NCI-H82 treated with DMSO at 0.1 percent for 48 hours (cell line): ENCODE measurements at regions not wholly inside any gene's neighbourhood (a gene's known extent, or its start where the extent isn't known, plus 50 kb on each side); places are given as distances from the start of the nearest gene placed in this dataset.

ENCODE experiments used
- DNase-seq: peaks from one replicate; lab custom pipeline; 2025; ENCODE audit not compliant: unreplicated experiment; lab: John Stamatoyannopoulos, UW

DNA sequence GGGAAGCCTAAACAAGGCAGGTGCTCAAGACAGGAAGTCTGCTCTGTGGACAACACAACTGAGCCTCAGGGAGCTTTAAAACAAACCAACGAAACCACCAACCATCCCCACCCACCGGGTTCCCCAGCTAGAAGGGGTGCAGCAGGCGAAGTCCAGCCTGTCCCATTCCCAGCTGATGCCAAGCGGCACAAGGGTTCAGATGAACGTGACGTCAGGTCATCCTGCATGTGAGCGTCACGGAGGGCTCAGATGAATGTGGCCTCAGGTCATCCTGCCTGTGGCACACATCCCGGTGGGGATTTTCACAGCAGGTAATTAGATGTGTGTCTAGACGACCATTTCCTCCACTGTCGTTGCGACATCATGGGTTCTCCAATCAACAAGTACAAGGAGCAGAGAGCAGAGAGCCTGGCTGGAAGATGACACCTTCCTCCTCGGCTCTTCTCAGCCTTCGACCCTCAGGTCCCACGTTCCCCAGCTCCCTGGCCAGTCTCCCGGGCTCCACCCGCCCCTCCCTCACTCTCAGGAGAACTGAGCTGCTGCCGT is 246.5 kb downstream of the FOXL1 start:
- no peak for DNase-seq

DNA sequence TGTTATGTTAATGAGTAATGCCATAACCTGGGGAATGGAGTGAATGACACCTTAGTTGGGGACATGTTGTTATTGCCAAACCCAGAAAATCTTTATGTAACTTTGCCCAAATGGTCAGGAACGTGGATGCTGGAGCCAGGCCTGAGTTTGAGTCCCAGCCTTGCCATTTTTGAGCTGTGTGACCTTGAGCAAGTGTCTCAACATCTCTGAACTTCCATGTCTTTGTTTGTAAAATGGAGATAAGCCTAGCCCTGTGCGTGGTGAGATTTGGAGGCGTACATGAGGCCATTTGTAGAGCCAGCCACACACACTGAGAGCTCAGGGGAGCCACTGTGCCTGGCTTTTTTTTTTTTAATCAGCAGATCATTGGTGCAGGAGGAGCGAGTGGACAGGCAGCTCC is 247.3 kb downstream of the FOXL1 start:
- no peak for DNase-seq

DNA sequence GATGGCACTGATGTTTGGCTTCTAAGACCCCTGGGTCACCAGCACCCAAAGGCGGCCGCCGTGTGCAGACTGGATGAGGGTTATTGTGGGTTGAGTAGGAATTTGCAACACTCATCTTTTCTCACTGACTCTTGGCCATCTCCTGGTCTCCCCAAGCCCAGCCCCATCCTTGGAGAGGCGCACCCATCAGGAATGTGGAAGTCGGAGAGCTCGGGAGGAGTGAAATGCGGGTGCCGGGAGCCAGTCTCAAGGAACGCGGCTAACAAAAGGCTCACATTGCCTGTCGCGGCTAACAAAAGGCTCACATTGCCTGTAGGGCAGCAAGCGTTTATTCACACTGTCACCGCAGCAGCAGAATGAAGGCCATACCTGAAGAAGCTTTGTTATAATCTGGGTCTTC is 248.6 kb downstream of the FOXL1 start:
- DNase-seq = no peak

DNA sequence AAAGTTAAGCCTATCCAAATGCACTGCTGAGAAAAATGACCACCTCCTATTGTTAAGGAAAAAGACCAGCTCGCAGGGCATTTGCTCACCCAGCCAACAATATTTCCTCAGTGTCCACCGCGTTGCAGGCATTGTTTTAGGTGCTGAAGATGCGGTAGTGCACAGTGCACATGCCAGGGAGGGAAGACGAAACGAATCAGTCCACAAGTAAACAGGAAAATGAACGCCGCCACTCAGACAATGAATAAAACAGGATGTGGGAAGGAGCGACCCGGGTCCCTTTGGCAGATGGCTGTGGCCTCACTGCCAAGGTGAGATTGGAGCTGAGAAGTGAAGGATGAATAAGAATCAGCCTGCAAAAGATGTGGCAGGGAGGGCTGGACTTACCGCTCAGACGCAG is 249.2 kb downstream of the FOXL1 start:
- no peak for DNase-seq

DNA sequence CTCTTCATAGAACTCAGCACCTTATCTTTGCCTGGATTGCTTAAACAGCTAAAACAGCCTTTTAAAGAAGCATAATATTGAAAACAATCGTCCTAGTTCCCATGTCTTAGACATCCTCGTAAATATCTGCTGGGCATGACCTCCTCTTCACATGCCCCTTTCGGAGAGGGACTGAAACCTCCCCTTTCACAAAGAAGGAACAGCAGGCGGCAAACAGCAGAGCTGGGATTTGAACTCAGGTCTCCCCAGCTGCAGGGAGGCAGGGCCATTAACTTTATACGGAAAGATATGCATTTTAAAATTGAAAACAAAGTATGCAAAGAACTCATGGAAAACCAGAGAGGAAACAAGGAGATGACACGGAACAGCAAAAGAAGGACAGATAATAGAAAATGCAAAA is 249.9 kb downstream of the FOXL1 start:
- no peak for DNase-seq

DNA sequence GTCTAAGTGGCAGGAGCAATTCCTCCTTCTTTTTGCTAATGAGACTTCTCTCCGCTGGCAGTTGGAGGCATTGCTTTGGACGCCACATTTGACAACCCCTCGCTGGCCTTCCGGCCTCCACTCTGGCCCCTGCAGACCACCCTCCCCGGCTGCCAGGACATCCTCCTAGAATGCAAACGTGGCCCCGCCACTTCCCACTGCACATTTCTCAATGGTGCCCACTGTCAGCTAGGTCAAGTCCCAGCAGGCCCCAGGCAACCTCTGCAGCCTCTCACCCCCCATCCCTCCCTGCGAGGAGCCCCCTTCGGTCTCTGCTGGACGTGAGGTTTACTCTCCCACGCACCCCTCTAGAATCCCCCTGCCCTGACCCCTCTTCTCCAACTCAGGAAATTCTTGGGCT is 250.3 kb downstream of the FOXL1 start:
- no peak for DNase-seq

DNA sequence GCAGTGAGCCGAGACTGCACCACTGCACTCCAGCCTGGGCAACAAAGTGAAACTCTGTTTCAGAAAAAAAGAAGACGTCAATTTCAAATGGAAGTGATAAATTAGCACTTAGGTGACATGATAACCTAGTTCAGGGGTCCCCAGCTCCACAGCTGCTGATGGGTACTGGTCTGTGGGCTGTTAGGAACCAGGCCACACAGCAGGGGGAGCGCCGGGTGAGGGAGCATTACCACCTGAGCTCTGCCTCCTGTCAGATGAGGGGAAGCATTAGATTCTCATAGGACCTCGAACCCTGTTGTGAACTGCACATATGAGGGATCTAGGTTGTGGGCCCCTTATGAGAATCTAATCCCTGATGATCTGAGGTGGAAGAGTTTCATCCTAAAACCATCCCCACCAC is 253.0 kb downstream of the FOXL1 start:
- no peak for DNase-seq

DNA sequence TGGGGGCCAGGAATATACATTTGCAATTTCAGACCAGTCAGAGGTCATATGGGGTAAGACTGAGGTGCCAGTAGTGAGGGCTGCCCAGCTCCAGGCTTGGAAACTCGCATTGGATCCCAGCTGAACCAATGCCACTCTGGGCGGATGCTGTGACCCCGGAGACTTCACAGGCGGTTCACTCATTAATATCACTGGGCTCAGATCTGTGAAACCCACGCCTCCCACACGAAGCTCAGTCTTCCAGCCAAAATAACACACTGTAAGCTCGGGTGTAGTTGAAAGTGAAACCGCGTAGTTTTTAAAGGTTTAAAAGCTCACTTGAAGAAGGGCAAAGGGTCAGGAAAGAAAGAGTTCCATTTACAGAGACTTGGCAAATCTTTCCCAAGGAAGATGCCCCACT is 254.8 kb downstream of the FOXL1 start:
- DNase-seq = no peak

DNA sequence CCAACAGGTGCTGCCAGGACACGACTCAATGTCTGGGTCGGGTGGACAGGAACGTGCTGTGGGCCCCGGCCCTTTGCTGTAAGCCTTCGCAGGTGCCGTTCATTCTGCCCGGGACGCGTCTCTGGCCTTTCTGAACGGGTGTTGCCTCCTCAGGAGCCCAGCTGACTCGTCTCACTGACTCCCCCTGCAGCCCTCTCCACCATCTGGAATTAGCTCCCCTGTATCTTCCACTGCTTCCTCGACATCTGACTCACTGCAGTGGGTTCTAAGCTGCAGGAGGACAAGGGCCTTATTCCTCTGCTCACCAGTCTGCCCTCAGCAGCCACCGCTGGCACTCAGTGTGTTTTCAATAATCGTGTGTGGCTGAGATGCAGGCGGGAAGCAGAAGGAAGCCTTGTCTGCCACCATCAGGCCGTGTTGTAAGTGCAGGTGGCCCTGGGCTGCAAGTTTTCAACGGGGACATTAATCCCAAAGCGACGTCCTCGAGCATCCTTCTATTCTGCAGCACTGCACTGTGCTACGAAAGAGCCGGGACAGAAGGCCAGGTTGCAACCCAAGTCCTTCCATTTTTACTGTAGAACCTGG is 256.2 kb downstream of the FOXL1 start:
- no peak for DNase-seq

DNA sequence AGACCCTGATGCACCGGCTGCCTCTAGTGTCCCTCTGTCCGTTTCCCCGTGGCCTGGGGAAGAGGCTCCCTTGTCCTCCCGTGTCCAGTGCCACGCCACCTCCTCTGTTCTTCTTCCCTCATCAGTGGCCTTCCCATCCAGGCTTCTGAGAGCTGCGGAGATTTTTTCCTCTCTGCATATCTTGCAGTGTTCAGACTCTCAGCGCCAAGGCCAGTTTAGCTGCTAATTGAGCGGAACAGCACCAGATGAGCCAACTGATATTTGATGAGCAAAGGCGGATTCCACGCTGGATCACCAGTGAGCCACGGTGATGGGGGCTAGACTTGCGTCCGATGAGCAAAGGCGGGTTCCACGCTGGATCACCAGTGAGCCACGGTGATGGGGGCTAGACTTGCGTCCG is 257.6 kb downstream of the FOXL1 start:
- no peak for DNase-seq

DNA sequence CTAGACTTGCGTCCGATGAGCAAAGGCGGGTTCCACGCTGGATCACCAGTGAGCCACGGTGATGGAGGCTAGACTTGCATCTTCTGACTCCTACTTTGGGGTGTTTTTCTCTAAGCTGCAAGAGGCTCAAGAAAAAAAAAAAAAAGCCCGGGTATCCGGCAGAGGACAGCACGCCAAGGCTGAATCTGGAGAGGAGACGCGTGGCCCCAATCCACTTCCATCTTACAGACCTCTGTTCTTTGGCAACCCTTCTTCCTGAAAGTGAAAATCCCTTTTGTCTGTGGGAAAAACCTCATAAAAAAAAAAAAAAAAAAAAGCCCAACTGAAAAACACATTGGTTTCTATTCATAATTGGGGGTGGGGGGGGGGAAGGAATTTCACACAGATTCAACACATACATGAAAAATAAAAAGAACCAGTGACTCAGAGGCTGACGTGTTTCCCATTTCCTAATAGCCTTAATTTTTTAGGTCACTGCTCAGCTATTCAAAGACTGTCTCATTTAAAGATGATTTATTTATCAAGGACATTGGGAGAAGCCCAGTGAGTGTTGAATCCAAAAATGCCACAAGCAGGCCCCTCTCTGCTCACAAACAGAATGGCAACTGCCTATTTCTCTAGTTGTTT is 258.3 kb downstream of the FOXL1 start:
- no peak for DNase-seq

DNA sequence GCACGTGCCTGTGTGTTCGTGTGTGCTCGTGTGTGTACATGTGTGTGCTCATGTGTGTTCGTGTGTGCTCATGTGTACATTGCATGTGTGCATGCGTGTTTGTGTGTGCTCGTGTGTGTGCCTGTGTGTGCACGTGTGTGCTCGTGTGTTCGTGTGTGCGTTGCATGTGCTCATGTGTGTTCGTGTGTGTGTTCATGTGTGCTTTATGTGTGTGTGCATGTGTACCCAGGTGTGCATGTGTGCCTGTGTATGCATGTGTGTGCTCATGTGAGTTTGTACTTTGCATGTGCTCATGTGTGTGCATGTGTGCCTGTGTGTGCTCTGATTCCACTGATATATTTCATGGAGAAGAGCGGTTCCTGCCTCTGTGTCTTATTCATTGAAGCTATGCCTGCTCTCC is 265.5 kb downstream of the FOXL1 start:
- no peak for DNase-seq

DNA sequence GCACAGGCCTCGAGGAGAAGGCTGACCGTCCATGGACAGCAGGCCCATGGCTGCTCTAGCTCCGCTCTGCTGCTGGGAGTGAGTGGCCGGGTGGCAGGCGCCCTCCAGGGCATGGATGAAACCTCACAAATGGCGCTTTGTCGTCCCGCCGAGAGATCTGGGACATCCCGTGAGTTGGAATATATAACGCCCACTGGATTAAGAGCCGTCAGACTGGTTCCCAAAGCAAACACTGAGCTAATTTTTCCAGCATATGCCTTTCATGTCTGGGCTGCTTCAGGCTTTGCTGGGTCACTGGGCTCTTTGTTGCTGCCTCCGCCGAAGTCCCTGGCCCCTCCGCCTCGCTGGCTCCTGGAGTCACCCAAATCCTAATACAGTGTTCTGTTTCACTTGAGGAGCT is 266.3 kb downstream of the FOXL1 start:
- DNase-seq = no peak

DNA sequence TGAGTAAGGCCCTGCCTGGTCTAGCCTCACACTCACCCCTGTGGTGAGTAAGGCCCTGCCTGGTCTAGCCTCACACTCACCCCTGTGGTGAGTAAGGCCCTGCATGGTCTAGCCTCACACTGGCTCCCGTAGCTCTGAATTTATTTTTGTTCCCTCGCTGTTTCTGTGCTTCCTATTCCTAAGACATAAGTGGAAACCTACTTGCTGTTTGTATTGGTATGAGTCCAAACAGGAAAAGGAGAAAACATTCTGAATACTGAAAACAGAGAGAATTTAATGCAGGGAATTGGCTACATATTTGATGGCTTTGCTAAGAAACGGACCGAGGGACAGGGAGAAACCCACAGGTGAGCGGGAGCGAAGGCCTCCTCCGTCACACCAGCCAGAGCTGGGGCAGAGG is 267.8 kb downstream of the FOXL1 start:
- DNase-seq = no peak

DNA sequence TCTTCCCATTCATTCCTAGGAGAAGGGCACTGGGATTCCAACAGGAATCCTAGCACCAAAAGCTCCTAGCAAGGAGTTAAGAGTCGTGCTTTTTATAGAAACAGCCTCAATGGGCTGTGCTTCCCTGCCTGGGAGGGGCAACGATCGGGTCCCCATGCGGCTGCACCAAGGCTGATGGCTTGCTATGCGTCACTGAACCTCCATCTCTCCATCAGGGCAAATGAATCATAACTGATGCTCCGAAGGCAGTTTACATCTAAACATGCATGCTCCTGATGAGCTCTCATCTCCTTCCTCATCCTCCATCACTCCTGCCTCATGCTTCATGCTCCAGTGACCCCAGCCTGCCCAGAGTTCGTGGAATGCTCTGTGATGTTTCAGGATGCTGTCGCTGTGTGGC is 270.5 kb downstream of the FOXL1 start:
- DNase-seq = no peak

DNA sequence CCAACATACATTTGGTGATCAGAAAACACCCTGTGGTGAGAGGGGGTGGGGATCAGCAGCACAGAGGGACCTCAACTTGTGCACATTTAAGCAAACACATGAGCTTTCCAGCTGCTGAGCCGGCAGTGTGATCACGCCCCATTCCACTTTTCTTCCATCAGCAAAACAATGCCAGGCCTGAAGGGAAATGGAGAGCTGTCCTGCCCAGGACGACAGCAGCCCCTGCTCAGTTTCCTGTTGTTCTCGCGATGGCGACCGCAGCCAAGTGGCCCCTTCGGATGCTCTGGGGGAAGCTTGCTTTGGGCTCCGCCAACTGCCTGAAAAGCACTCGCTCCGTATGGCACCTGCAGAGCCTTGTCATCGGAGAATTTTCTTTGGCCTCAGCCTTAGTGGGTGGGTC is 272.3 kb downstream of the FOXL1 start:
- no peak for DNase-seq

DNA sequence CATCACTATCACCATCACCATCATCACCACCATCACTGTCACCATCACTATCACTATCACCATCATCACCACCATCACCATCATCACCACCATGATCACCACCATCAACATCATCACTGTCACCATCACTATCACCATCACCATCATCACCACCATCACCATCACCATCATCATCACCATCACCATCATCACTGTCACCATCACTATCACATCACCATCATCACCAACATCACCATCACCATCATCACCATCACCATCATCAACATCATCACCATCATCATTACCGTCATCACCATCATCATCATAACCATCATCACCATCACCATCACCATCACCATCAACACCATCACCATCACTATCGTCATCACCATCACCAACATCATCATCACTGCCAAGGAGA is 273.8 kb downstream of the FOXL1 start:
- DNase-seq = no peak

DNA sequence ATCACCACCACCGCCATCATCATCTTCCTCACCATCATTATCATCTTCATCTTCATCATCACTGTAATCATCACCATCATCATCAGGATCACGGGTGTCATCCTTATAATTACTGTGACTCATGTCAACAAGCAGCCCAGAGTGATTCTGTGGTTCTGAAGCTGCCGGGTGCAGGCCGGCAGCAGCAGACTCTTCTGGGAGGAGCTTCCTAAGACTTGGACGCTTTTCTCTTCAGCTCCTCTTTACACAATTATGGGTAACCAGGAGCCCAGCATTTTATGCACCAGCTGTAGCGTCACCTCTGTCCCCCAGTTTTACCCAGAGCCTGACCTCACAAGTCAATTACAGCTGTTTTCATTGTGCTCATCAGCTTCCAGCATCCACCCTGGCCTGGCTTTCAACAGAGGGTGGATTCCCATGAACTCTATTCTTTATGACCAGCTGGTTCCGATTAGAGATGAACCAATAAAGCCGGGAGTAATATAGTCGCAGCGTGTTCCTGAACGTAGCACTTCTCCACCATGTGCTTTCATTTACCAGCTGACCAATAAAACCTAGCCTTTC is 275.8 kb downstream of the FOXL1 start:
- DNase-seq = no peak

DNA sequence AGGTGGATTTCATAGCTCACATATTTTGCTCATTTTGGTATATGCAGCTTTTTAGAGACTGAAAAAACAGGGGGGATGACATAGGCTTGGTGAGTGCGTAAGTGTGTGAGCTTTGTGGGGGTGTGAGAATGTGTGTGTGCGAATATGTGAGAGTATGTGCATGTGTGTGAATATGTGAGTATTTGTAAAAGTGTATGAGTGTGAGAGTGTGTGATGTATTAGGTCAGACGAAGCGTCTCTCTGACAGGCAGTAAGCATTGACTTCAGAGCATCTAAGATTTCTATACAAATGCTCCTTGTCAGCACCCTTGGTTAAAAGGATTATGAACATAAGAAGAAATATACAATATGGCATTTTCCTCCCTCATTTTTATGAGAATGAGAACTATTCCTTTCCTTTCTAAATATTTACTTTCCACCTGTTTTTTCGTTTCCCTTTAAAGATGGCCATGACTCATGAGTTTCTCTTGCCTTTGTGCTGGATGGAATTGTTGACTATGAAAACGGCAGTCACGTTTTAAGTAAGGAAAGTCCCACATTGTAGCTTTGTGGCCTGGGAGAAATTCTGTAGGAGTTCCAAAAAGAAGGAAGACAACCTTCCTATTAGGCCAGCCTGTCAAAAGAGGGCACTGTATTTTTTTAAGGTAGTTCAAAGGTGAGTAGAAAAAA is 276.4 kb downstream of the FOXL1 start:
- no peak for DNase-seq

DNA sequence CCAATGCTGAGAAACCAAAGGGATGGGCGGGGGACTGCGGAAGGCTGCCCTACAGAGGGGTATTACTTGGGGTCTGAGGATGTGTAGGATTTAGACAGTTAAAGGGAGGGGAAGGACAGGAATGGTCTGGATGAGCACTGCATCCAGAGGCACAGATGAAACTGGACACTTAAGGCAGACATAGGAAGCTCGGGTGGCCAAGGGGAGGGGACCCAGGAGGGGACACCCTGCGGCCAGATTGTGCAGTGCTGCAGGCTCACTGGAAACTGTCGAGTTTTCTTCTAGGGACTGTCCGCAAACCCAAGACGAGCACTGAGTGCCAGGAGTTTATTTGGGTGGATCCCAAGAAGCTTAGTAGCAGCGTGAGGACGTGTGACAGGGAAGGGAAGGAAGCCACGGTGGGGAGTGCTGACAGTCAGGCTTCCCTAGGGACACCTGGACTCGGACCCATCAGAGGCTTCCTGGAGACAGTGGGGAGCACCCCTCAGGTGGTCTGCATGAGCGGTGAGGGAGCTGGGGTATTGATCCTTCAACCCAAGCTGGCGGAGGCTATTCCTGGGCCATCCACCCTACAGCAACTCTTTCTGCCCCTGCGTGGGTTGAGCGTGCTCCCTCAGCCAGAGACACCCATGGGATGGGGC is 278.7 kb downstream of the FOXL1 start:
- no peak for DNase-seq

DNA sequence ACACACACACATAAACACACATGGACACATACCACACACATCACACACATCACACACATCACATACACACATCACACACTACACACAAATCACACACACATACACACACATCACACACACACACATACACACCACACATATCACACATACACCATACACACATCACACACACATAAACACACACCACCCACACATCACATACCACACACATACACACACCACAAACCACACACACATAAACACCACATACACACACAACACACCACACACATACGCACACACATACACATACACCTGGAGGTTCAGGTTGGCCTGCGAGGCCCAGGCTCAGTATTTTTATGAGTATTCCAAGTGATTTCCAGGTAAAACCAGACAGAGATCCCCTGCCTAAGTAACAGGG is 279.5 kb downstream of the FOXL1 start:
- no peak for DNase-seq

DNA sequence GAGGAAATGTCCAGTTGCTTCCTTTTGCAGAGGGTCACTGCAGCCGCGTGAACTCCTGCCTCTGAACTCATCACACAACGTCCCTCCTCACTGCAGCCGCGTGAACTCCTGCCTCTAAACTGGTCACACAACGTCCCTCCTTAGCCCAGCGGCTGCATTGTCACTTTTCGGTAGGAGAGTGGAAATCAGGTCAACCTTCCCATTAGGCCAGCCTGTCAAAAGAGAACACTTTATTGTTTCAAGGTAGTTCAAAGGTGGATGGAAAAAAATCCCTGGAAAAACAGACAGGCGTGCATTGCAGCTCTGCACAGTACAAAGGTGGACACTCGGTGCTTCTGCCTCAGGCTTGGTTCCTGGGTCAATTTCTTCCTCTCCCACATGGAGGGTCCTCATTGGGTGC is 280.2 kb downstream of the FOXL1 start:
- no peak for DNase-seq
